IMR-90 (cell line): ENCODE measurements at regions not wholly inside any gene's neighbourhood (a gene's known extent, or its start where the extent isn't known, plus 50 kb on each side); places are given as distances from the start of the nearest gene placed in this dataset.

Source experiments
- ATAC-seq: fragments of 200-7000 bp; cut with Tn5 transposase; 2 replicates; pipeline ENCODE4 v1.9.1; 2020; ENCODE audit warnings: low read depth, mild to moderate bottlenecking, moderate library complexity
- BruUV-seq: library from RNA; stranded (reverse); fragments of 400-500 nt; replicated peaks from 2 replicates; lab custom pipeline; 2021; lab: Mats Ljungman, UMichigan
- CTCF ChIA-PET: fragments of 300-600 bp; formaldehyde crosslinking; extraction: SDS; loops from one replicate; lab custom pipeline; 2021; ENCODE audit warnings: antibody characterized with exemption; lab: Yijun Ruan, JAX
- POLR2A ChIA-PET: fragments of 300-600 bp; sonication (Branson Sonifier 250); formaldehyde crosslinking; loops from one replicate; lab custom pipeline; 2022; ENCODE audit warnings: antibody characterized with exemption; ENCODE audit not compliant: unreplicated experiment; lab: Charles Lee
- DNase-seq: peaks from one replicate; pipeline ENCODE4 v3.0.0; 2013
- H2AFZ ChIP-seq: replicated peaks from 2 replicates; pipeline ENCODE3; 2013; ENCODE audit warnings: low read length, mild to moderate bottlenecking; ENCODE audit not compliant: poor library complexity
- H2AK5ac ChIP-seq: 2 replicates; pipeline ENCODE4 v1.6.1; 2013; ENCODE audit warnings: low read depth, low read length, inconsistent platforms
- H2AK9ac ChIP-seq: replicated peaks from 2 replicates; pipeline ENCODE3; 2013; ENCODE audit warnings: mild to moderate bottlenecking, low read depth, low read length, moderate library complexity; ENCODE audit not compliant: poor library complexity
- H2BK120ac ChIP-seq: 2 replicates; pipeline ENCODE4 v1.6.1; 2013; ENCODE audit warnings: low read depth, low read length, inconsistent platforms
- H2BK15ac ChIP-seq: 3 replicates; pipeline ENCODE4 v1.6.1; 2013; ENCODE audit warnings: low read depth, low read length, inconsistent platforms
- H2BK20ac ChIP-seq: 2 replicates; pipeline ENCODE4 v1.6.1; 2013; ENCODE audit warnings: low read depth, mild to moderate bottlenecking, inconsistent platforms, low read length, moderate library complexity
- H2BK5ac ChIP-seq: 2 replicates; pipeline ENCODE4 v1.6.1; 2013; ENCODE audit warnings: mild to moderate bottlenecking, low read depth, low read length, inconsistent platforms; ENCODE audit not compliant: poor library complexity, severe bottlenecking
- H3K14ac ChIP-seq: replicated peaks from 2 replicates; pipeline ENCODE4 v1.6.1; 2013; ENCODE audit warnings: low read depth, low read length, inconsistent platforms
- H3K18ac ChIP-seq: 2 replicates; pipeline ENCODE4 v1.6.1; 2013; ENCODE audit warnings: low read depth, low read length, control low read depth
- H3K23ac ChIP-seq: 2 replicates; pipeline ENCODE4 v1.6.1; 2013; ENCODE audit warnings: low read depth, low read length, inconsistent platforms
- H3K27ac ChIP-seq: 2 replicates; pipeline ENCODE4 v1.5.1; 2013; ENCODE audit warnings: mild to moderate bottlenecking, control low read depth, low read length; ENCODE audit not compliant: insufficient read depth
- H3K27me3 ChIP-seq: 2 replicates; pipeline ENCODE4 v1.6.1; 2013; ENCODE audit warnings: low read length; ENCODE audit not compliant: control insufficient read depth, insufficient read depth
- H3K36me3 ChIP-seq: 2 replicates; pipeline ENCODE4 v1.6.1; 2013; ENCODE audit warnings: low read length, mixed read lengths; ENCODE audit not compliant: control insufficient read depth, insufficient read depth
- H3K4ac ChIP-seq: 2 replicates; pipeline ENCODE4 v1.6.1; 2013; ENCODE audit warnings: low read depth, low read length, inconsistent platforms
- H3K4me1 ChIP-seq: 2 replicates; pipeline ENCODE4 v1.6.1; 2013; ENCODE audit warnings: low read length, mixed read lengths; ENCODE audit not compliant: control insufficient read depth, insufficient read depth
- H3K4me2 ChIP-seq: 2 replicates; pipeline ENCODE4 v1.6.1; 2013; ENCODE audit warnings: low read depth, mild to moderate bottlenecking, control low read depth, low read length, moderate library complexity
- H3K4me3 ChIP-seq: 2 replicates; pipeline ENCODE4 v1.5.1; 2013; ENCODE audit warnings: low read depth, mild to moderate bottlenecking, control low read depth, low read length, moderate library complexity; ENCODE audit not compliant: insufficient read depth
- H3K56ac ChIP-seq: 2 replicates; pipeline ENCODE4 v1.6.1; 2013; ENCODE audit warnings: low read length, inconsistent platforms; ENCODE audit not compliant: insufficient read depth; ENCODE audit errors: extremely low read depth
- H3K79me1 ChIP-seq, 2 experiments: 2 replicates each; pipeline ENCODE4 v1.6.1; 2013; ENCODE audit warnings: low read length in 2 of 2, inconsistent platforms in 1 of 2, low read depth in 1 of 2
- H3K9ac ChIP-seq: 2 replicates; pipeline ENCODE4 v1.6.1; 2013; ENCODE audit warnings: low read depth, low read length, control low read depth
- H3K9me1 ChIP-seq: 2 replicates; pipeline ENCODE4 v1.6.1; 2013; ENCODE audit warnings: low read length, inconsistent platforms; ENCODE audit not compliant: insufficient read depth
- H3K9me3 ChIP-seq: 2 replicates; pipeline ENCODE4 v1.6.1; 2013; ENCODE audit warnings: low read length; ENCODE audit not compliant: control insufficient read depth, insufficient read depth
- H4K20me1 ChIP-seq: 2 replicates; pipeline ENCODE4 v1.6.1; 2013; ENCODE audit warnings: low read length, inconsistent platforms; ENCODE audit not compliant: insufficient read depth
- H4K5ac ChIP-seq: 2 replicates; pipeline ENCODE4 v1.6.1; 2013; ENCODE audit warnings: mild to moderate bottlenecking, low read depth, low read length, control low read depth
- H4K8ac ChIP-seq, 2 experiments: 2 replicates each; pipeline ENCODE4 v1.6.1; 2013; ENCODE audit warnings: low read depth in 2 of 2, low read length in 2 of 2, control low read depth in 1 of 2, inconsistent platforms in 1 of 2
- H4K91ac ChIP-seq: 2 replicates; pipeline ENCODE4 v1.6.1; 2013; ENCODE audit warnings: low read depth, low read length, inconsistent platforms; ENCODE audit not compliant: insufficient read depth
- BHLHE40 ChIP-seq: fragments of 150-350 bp; IDR thresholded peaks from 2 replicates; pipeline ENCODE4 v1.6.1; 2016; ENCODE audit warnings: mild to moderate bottlenecking, low read depth, low read length
- CEBPB ChIP-seq: IDR thresholded peaks from 2 replicates; pipeline ENCODE4 v1.6.1; 2012; ENCODE audit warnings: low read depth, low read length, improper control_type of control experiment
- CHD1 ChIP-seq: IDR thresholded peaks from 2 replicates; pipeline ENCODE4 v1.6.1; 2012; ENCODE audit warnings: low read depth, low read length, improper control_type of control experiment
- CTCF ChIP-seq: conservative IDR thresholded peaks from 2 replicates; pipeline ENCODE4 v1.5.1; 2012; ENCODE audit warnings: mild to moderate bottlenecking, low read depth, low read length, improper control_type of control experiment
- ELK1 ChIP-seq: fragments of 150-350 bp; IDR thresholded peaks from 2 replicates; pipeline ENCODE4 v1.6.1; 2016; ENCODE audit warnings: low read depth, mild to moderate bottlenecking, low read length, moderate library complexity, borderline replicate concordance
- MAFK ChIP-seq: IDR thresholded peaks from 2 replicates; pipeline ENCODE4 v1.6.1; 2012; ENCODE audit warnings: low read depth, low read length, improper control_type of control experiment
- MAZ ChIP-seq: IDR thresholded peaks from 2 replicates; pipeline ENCODE4 v1.6.1; 2012; ENCODE audit warnings: low read depth, mild to moderate bottlenecking, low read length, improper control_type of control experiment, moderate library complexity, borderline replicate concordance
- MXI1 ChIP-seq: IDR thresholded peaks from 2 replicates; pipeline ENCODE4 v1.6.1; 2012; ENCODE audit warnings: low read depth, mild to moderate bottlenecking, low read length, moderate library complexity, borderline replicate concordance
- POLR2A ChIP-seq: IDR thresholded peaks from 2 replicates; pipeline ENCODE4 v1.6.1; 2012; ENCODE audit warnings: mild to moderate bottlenecking, low read depth, low read length
- RCOR1 ChIP-seq: IDR thresholded peaks from 2 replicates; pipeline ENCODE4 v1.6.1; 2012; ENCODE audit warnings: mild to moderate bottlenecking, low read length, improper control_type of control experiment; ENCODE audit not compliant: insufficient replicate concordance
- RFX5 ChIP-seq: IDR thresholded peaks from 2 replicates; pipeline ENCODE4 v1.8.0; 2012; ENCODE audit warnings: low read depth, mild to moderate bottlenecking, low read length, moderate library complexity
- SMC3 ChIP-seq: fragments of 150-350 bp; IDR thresholded peaks from 2 replicates; pipeline ENCODE4 v1.6.1; 2016; ENCODE audit warnings: low read depth, mild to moderate bottlenecking, antibody characterized with exemption, low read length, moderate library complexity
- USF2 ChIP-seq: fragments of 150-350 bp; IDR thresholded peaks from 2 replicates; pipeline ENCODE4 v1.6.1; 2017; ENCODE audit warnings: mild to moderate bottlenecking, antibody characterized with exemption, low read length, low read depth
- WGBS, 2 experiments: methylation state at CpG; one replicate each; pipeline versions ENCODE4 v1.1.5 to v1.1.7; 2013; ENCODE audit warnings: missing lambda C conversion rate in 2 of 2; ENCODE audit not compliant: insufficient read length in 1 of 2; ENCODE audit errors: extremely low coverage in 2 of 2; 5-methylcytosine and 5-hydroxymethylcytosine counted together
- dilution Hi-C: fragments of 300-500 bp; cut with HindIII; formaldehyde crosslinking; loops from one replicate; pipeline ENCODE4 v1.14.3; 2018; ENCODE audit warnings: low sequenced_read_pairs; ENCODE audit not compliant: unreplicated experiment
- in situ Hi-C: fragments of 300-500 bp; cut with MboI; formaldehyde crosslinking; loops from 3 replicates; pipeline ENCODE4 v1.14.3; 2019; ENCODE audit warnings: low sequenced_read_pairs, inconsistent platforms, mixed read lengths
- intact Hi-C: fragments of 100-400 bp; cut with micrococcal nuclease; formaldehyde crosslinking; loops from 2 replicates; pipeline ENCODE4 v1.10.0; 2022

GRCh38 chr21:16423921-16424320, 694.1 kb downstream of the USP25 start:
- Histone ChIP-seq H2AFZ (no peak overlapping the region), H2BK5ac (no peak overlapping the region), H3K23ac (no peak overlapping the region), H3K27ac (no peak overlapping the region), H3K56ac (no peak overlapping the region), H4K20me1 (no peaks in the 10 kb centered on the region), H2BK20ac (no peak overlapping the region), H2BK15ac (no peak overlapping the region), H3K9me1 (no peaks in the 10 kb centered on the region), H3K4me1 (no peaks in the 10 kb centered on the region), H3K9me3 (no peaks in the 10 kb centered on the region), H3K4me3 (no peak overlapping the region), H3K4me2 (no peak overlapping the region), H3K14ac (no peak overlapping the region), H4K5ac (no peak overlapping the region), H3K9ac (no peak overlapping the region), H3K18ac (no peak overlapping the region), H4K8ac (no peak overlapping the region), H3K36me3 (no peaks in the 10 kb centered on the region), H4K91ac (no peak overlapping the region), H2AK9ac (no peak overlapping the region), H3K79me1 (no peaks in the 10 kb centered on the region), H3K27me3 (no peaks in the 10 kb centered on the region), H3K4ac (no peak overlapping the region), H2AK5ac (no peak overlapping the region), H2BK120ac (no peak overlapping the region)
- CTCF ChIA-PET = no interaction called here
- no peak for TF ChIP-seq ELK1
- TF ChIP-seq POLR2A = no peak
- TF ChIP-seq RCOR1 = no peak
- no peak for TF ChIP-seq CTCF
- TF ChIP-seq CEBPB = no peak
- no peak for TF ChIP-seq BHLHE40
- TF ChIP-seq SMC3 = no peak
- no peak for TF ChIP-seq MAZ
- no peak for TF ChIP-seq MAFK
- TF ChIP-seq USF2 = no peak
- TF ChIP-seq RFX5 = no peak
- TF ChIP-seq CHD1 = no peak
- no peak for TF ChIP-seq MXI1
- BruUV-seq = no TSS peak
- POLR2A ChIA-PET = no interaction called here
- dilution Hi-C loops (no loop called here), in situ Hi-C loops (no loop called here), intact Hi-C loops (loop anchor here (5.0 kb wide), 1 partner anchor 163 kb away; no protein-coding TSS in a partner anchor)
- DNase-seq = no peak
- no CpG with 5 or more reads among the region's 4 CpGs for WGBS, 2 experiments
- ATAC-seq = no peak
